ENCODE measurements at regions not wholly inside any gene's neighbourhood (a gene's known extent, or its start where the extent isn't known, plus 50 kb on each side); places are given as distances from the start of the nearest gene placed in this dataset.

DNA sequence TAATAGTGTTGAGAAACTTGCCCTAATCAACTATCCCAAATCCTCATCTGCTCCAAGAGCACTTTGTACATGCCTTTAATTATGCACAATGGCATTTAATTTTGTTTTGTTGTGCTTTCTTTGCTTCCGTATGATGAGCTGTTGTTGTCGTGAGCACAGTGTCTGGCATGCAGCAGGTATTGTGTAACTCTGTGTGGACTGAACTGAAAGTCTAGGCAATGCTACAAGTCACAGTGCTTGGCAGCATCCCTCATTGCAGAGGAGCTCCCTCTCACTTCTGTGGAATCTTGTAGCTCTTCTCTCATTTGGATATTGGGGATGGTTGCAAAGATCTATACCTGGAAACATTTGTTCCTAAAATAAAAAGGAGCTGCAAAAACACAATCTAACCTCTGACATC, 502.2 kb upstream of the CA10 start:
- H4K20me1 ChIP-seq (ENCODE audit: insufficient read depth, low read length): no peaks in the 10 kb centered on the region
- Mint-ChIP-seq H3K9me3 (peaks cover 0 to 4% (median 0%) of the 10 kb centered on the region in 7 donors), H3K27me3 (ENCODE audit: low read depth in 3 of 3) (peaks cover 0 to 1% (median 0%) of the 10 kb centered on the region in 3 donors), H3K4me3 (no peak overlapping the region), H3K27ac (no peak overlapping the region), H3K36me3 (no peaks in the 10 kb centered on the region), H3K4me1 (no peaks in the 10 kb centered on the region)
- no peaks in the 10 kb centered on the region for H3K27me3 ChIP-seq (ENCODE audit: control insufficient read depth in 2 of 2, insufficient read depth in 2 of 2, low read length in 2 of 2)
- H3K9ac ChIP-seq (ENCODE audit: insufficient read depth, low read length, poor library complexity, severe bottlenecking): no peak overlapping the region
- H3K79me2 ChIP-seq (ENCODE audit: insufficient read depth, low read length): no peaks in the 10 kb centered on the region
- intact Hi-C loops (cut with micrococcal nuclease): no loop called here
- H3K4me1 ChIP-seq (ENCODE audit: control insufficient read depth in 1 of 2, insufficient read depth in 2 of 2, low read length in 2 of 2): no peaks in the 10 kb centered on the region
- TF ChIP-seq, protein P1, sequence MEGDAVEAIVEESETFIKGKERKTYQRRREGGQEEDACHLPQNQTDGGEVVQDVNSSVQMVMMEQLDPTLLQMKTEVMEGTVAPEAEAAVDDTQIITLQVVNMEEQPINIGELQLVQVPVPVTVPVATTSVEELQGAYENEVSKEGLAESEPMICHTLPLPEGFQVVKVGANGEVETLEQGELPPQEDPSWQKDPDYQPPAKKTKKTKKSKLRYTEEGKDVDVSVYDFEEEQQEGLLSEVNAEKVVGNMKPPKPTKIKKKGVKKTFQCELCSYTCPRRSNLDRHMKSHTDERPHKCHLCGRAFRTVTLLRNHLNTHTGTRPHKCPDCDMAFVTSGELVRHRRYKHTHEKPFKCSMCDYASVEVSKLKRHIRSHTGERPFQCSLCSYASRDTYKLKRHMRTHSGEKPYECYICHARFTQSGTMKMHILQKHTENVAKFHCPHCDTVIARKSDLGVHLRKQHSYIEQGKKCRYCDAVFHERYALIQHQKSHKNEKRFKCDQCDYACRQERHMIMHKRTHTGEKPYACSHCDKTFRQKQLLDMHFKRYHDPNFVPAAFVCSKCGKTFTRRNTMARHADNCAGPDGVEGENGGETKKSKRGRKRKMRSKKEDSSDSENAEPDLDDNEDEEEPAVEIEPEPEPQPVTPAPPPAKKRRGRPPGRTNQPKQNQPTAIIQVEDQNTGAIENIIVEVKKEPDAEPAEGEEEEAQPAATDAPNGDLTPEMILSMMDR (IDR thresholded peaks at IDR 0.05): no peak
- H3K36me3 ChIP-seq (replicated peaks in 1 of 2; ENCODE audit: control insufficient read depth in 1 of 2, insufficient read depth in 2 of 2, low read length in 2 of 2): no peaks in the 10 kb centered on the region
- no peak overlapping the region for H2AFZ ChIP-seq (ENCODE audit: insufficient read depth, low read depth, low read length, poor library complexity, severe bottlenecking)
- no peak overlapping the region for H3K4me3 ChIP-seq (replicated peaks in 1 of 3; ENCODE audit: low read depth in 2 of 3, low read length in 3 of 3)
- peaks cover 0 to 8% of the 10 kb centered on the region in 2 donors for H3K9me3 ChIP-seq (replicated peaks in 1 of 2; ENCODE audit: control insufficient read depth in 1 of 2, insufficient read depth in 1 of 2, low read length in 2 of 2)
- WGBS (ENCODE audit: insufficient coverage): 80% methylated on average over 1 of the region's 2 CpGs
- no peak for DNase-seq
- H3K4me2 ChIP-seq (replicated peaks; ENCODE audit: extremely low read depth, low read length, poor library complexity, severe bottlenecking): no peak overlapping the region
- H3K27ac ChIP-seq (ENCODE audit: low read depth in 1 of 2, low read length in 2 of 2): no peak overlapping the region

DNA sequence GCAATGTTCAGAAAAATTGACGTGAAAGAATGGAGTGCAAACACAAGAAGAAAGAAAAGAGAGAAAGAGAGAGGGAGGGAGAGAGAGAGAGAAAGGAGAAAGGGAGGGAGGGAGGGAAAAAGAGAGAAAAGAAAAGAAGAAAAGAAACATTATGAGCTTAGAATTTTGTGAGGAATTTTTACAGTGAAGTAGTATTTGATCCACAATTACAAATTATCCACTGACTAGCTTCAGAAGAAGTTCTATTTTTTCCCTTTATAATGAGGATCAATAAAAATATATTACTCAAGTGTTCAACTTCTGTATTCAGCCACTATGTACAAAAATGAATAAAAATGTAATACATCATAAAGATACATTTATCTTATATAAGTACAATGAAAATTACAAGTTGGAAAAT, 494.5 kb upstream of the CA10 start:
- Mint-ChIP-seq H3K9me3 (peaks cover 0 to 5% (median 0%) of the 10 kb centered on the region in 7 donors), H3K27me3 (ENCODE audit: low read depth in 3 of 3) (peaks cover 0 to 1% (median 0%) of the 10 kb centered on the region in 3 donors), H3K4me3 (no peak overlapping the region), H3K36me3 (no peaks in the 10 kb centered on the region), H3K27ac (no peak overlapping the region), H3K4me1 (no peaks in the 10 kb centered on the region)
- Histone ChIP-seq H3K9me3 (replicated peaks in 1 of 2; ENCODE audit: control insufficient read depth in 1 of 2, insufficient read depth in 1 of 2, low read length in 2 of 2) (peaks cover 0 to under 1% of the 10 kb centered on the region in 2 donors), H3K27me3 (ENCODE audit: control insufficient read depth in 2 of 2, insufficient read depth in 2 of 2, low read length in 2 of 2) (no peaks in the 10 kb centered on the region), H3K27ac (ENCODE audit: low read depth in 1 of 2, low read length in 2 of 2) (no peak overlapping the region), H3K4me1 (ENCODE audit: control insufficient read depth in 1 of 2, insufficient read depth in 2 of 2, low read length in 2 of 2) (no peaks in the 10 kb centered on the region), H3K4me2 (replicated peaks; ENCODE audit: extremely low read depth, low read length, poor library complexity, severe bottlenecking) (no peak overlapping the region), H3K79me2 (ENCODE audit: insufficient read depth, low read length) (no peaks in the 10 kb centered on the region), H3K4me3 (replicated peaks in 1 of 3; ENCODE audit: low read depth in 2 of 3, low read length in 3 of 3) (no peak overlapping the region), H4K20me1 (ENCODE audit: insufficient read depth, low read length) (no peaks in the 10 kb centered on the region), H3K36me3 (replicated peaks in 1 of 2; ENCODE audit: control insufficient read depth in 1 of 2, insufficient read depth in 2 of 2, low read length in 2 of 2) (no peaks in the 10 kb centered on the region), H3K9ac (ENCODE audit: insufficient read depth, low read length, poor library complexity, severe bottlenecking) (no peak overlapping the region), H2AFZ (ENCODE audit: insufficient read depth, low read depth, low read length, poor library complexity, severe bottlenecking) (no peak overlapping the region)
- intact Hi-C loops (cut with micrococcal nuclease): no loop called here
- WGBS (ENCODE audit: insufficient coverage): 78% methylated on average over 1 of the region's 1 CpG
- DNase-seq: no peak
- TF ChIP-seq, protein P1 (IDR thresholded peaks at IDR 0.05): no peak
